GM19468 (cell line): ENCODE measurements at regions not wholly inside any gene's neighbourhood (a gene's known extent, or its start where the extent isn't known, plus 50 kb on each side); places are given as distances from the start of the nearest gene placed in this dataset.
A peak's percentile ranks its signal among the peaks of the same experiment; 100 is the strongest.

Source experiments
- ATAC-seq: cut with Tn5 transposase; IDR thresholded peaks from one replicate; pipeline ENCODE4 v1.9.1; 2021; ENCODE audit warnings: mild to moderate bottlenecking, moderate library complexity, moderate number of reproducible peaks; ENCODE audit not compliant: unreplicated experiment; ENCODE audit errors: extremely low read depth

GRCh38 chr12:92442782-92443181, 260.0 kb upstream of the PLEKHG7 start:
- no peak for ATAC-seq

- no peak for ATAC-seq
These were observed 262.7 kb upstream of the PLEKHG7 start for GRCh38 chr12:92440072-92440471.

- ATAC-seq, result no peak
These were observed 263.4 kb upstream of the PLEKHG7 start for GRCh38 chr12:92439420-92439805.

GRCh38 chr12:92438641-92439419, 264.0 kb upstream of the PLEKHG7 start:
- ATAC-seq, result no peak

- no peak for ATAC-seq
These were observed 265.3 kb upstream of the PLEKHG7 start for GRCh38 chr12:92437452-92437851.

GRCh38 chr12:92436856-92437255, 265.9 kb upstream of the PLEKHG7 start:
- no peak for ATAC-seq

GRCh38 chr12:92434607-92435025, 268.2 kb upstream of the PLEKHG7 start:
- ATAC-seq, result no peak

- peak; percentile 62 for ATAC-seq
These were observed 269.9 kb upstream of the PLEKHG7 start for GRCh38 chr12:92432724-92433441.

- ATAC-seq, result no peak
These were observed 271.6 kb upstream of the PLEKHG7 start for GRCh38 chr12:92431146-92431545.

- ATAC-seq, result no peak
These were observed 276.5 kb upstream of the PLEKHG7 start for GRCh38 chr12:92426332-92426731.

GRCh38 chr12:92425165-92425564, 277.6 kb upstream of the PLEKHG7 start:
- no peak for ATAC-seq

GRCh38 chr12:92424338-92424737, 278.5 kb upstream of the PLEKHG7 start:
- ATAC-seq, result no peak

- no peak for ATAC-seq
These were observed 276.1 kb upstream of the BTG1 start for GRCh38 chr12:92421701-92422100.

- no peak for ATAC-seq
These were observed 275.4 kb upstream of the BTG1 start for GRCh38 chr12:92421042-92421441.

- no peak for ATAC-seq
These were observed 273.6 kb upstream of the BTG1 start for GRCh38 chr12:92419201-92419600.

GRCh38 chr12:92418381-92418780, 272.7 kb upstream of the BTG1 start:
- ATAC-seq, result no peak

- no peak for ATAC-seq
These were observed 271.7 kb upstream of the BTG1 start for GRCh38 chr12:92417373-92417772.

GRCh38 chr12:92416385-92416812, 270.8 kb upstream of the BTG1 start:
- no peak for ATAC-seq

GRCh38 chr12:92414170-92415070, 268.8 kb upstream of the BTG1 start:
- no peak for ATAC-seq

GRCh38 chr12:92413286-92413685, 267.6 kb upstream of the BTG1 start:
- ATAC-seq, result no peak

GRCh38 chr12:92412856-92413255, 267.2 kb upstream of the BTG1 start:
- no peak for ATAC-seq
